ENCODE measurements at regions not wholly inside any gene's neighbourhood (a gene's known extent, or its start where the extent isn't known, plus 50 kb on each side); places are given as distances from the start of the nearest gene placed in this dataset.

DNA sequence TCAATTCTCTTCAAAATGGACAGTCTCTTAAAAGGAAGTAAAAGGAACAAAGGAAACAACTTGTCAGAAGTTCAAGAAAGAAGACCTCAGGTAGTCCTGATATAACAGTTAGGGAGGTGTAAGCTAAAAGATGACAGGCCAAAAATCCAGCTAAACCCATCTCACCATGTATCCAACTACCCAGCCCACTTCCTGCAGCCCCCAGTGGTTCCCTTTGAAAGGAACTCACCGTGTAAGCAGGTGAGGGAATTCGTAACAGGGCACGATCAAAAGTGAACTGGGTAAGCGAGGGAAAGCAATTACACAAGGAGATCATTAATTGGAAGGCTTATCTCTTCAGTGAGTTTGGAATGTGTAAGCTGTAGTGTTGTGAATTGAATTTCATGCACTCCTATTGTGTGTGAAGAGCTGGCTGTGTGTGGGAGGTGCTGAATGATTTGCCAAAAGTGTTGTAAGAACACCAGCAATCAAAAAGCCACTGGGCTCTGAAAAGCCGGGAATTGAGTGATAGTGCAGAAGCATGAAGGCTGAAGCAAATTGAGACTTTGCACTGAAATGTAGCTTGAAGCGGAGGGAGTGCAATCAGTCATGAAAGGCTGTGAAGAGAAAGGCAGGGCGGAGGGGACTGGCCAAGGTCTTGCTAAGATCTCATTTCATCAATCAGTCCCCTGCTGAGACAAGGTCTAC is 914.2 kb upstream of the LCORL start:
- TF ChIP-seq, protein P1, sequence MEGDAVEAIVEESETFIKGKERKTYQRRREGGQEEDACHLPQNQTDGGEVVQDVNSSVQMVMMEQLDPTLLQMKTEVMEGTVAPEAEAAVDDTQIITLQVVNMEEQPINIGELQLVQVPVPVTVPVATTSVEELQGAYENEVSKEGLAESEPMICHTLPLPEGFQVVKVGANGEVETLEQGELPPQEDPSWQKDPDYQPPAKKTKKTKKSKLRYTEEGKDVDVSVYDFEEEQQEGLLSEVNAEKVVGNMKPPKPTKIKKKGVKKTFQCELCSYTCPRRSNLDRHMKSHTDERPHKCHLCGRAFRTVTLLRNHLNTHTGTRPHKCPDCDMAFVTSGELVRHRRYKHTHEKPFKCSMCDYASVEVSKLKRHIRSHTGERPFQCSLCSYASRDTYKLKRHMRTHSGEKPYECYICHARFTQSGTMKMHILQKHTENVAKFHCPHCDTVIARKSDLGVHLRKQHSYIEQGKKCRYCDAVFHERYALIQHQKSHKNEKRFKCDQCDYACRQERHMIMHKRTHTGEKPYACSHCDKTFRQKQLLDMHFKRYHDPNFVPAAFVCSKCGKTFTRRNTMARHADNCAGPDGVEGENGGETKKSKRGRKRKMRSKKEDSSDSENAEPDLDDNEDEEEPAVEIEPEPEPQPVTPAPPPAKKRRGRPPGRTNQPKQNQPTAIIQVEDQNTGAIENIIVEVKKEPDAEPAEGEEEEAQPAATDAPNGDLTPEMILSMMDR (IDR thresholded peaks at IDR 0.05; ENCODE audit: insufficient read depth, low read length): no peak
- TF ChIP-seq SPI1 (IDR thresholded peaks at IDR 0.05; ENCODE audit: borderline replicate concordance, low read depth) (no peak), POLR2AphosphoS5 (IDR thresholded peaks at IDR 0.05; ENCODE audit: low read depth) (no peak)
- TF ChIP-seq, protein P2, sequence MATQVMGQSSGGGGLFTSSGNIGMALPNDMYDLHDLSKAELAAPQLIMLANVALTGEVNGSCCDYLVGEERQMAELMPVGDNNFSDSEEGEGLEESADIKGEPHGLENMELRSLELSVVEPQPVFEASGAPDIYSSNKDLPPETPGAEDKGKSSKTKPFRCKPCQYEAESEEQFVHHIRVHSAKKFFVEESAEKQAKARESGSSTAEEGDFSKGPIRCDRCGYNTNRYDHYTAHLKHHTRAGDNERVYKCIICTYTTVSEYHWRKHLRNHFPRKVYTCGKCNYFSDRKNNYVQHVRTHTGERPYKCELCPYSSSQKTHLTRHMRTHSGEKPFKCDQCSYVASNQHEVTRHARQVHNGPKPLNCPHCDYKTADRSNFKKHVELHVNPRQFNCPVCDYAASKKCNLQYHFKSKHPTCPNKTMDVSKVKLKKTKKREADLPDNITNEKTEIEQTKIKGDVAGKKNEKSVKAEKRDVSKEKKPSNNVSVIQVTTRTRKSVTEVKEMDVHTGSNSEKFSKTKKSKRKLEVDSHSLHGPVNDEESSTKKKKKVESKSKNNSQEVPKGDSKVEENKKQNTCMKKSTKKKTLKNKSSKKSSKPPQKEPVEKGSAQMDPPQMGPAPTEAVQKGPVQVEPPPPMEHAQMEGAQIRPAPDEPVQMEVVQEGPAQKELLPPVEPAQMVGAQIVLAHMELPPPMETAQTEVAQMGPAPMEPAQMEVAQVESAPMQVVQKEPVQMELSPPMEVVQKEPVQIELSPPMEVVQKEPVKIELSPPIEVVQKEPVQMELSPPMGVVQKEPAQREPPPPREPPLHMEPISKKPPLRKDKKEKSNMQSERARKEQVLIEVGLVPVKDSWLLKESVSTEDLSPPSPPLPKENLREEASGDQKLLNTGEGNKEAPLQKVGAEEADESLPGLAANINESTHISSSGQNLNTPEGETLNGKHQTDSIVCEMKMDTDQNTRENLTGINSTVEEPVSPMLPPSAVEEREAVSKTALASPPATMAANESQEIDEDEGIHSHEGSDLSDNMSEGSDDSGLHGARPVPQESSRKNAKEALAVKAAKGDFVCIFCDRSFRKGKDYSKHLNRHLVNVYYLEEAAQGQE (IDR thresholded peaks at IDR 0.05; ENCODE audit: insufficient replicate concordance, low read depth): no peak

Data from HL-60 (cell line).